Neural cell (in vitro differentiated cells): ENCODE measurements at regions not wholly inside any gene's neighbourhood (a gene's known extent, or its start where the extent isn't known, plus 50 kb on each side); places are given as distances from the start of the nearest gene placed in this dataset.

Source experiments
- H2AFZ ChIP-seq: fragments of 200-600, 300-800 bp; sonication (generic), shearing (Covaris generic); 2 replicates; pipeline ENCODE4 v1.6.0; 2014; ENCODE audit warnings: low read depth, mild to moderate bottlenecking, antibody characterized with exemption, low read length, moderate library complexity
- H3F3A ChIP-seq: fragments of 200-600 bp; shearing (Covaris generic); 2 replicates; pipeline ENCODE4 v1.6.1; 2016; ENCODE audit warnings: mild to moderate bottlenecking, moderate library complexity, mixed read lengths, antibody characterized with exemption, low read length; ENCODE audit not compliant: insufficient read depth, poor library complexity, severe bottlenecking
- H3K27ac ChIP-seq: fragments of 200-600, 300-800 bp; sonication (generic), shearing (Covaris generic); 2 replicates; pipeline ENCODE4 v1.5.1; 2014; ENCODE audit warnings: mild to moderate bottlenecking, low read length, moderate library complexity
- H3K27me3 ChIP-seq: fragments of 300-800, 200-600 bp; sonication (generic), shearing (Covaris generic); 2 replicates; pipeline ENCODE4 v1.6.0; 2014; ENCODE audit warnings: mild to moderate bottlenecking, low read depth, low read length, moderate library complexity; ENCODE audit not compliant: insufficient read depth
- H3K36me3 ChIP-seq: fragments of 300-800, 200-600 bp; sonication (generic), shearing (Covaris generic); 2 replicates; pipeline ENCODE4 v1.5.1; 2014; ENCODE audit warnings: mild to moderate bottlenecking, antibody characterized with exemption, low read length, moderate library complexity; ENCODE audit not compliant: insufficient read depth
- H3K4me2 ChIP-seq: fragments of 300-800, 200-600 bp; sonication (generic), shearing (Covaris generic); 2 replicates; pipeline ENCODE4 v1.6.0; 2014; ENCODE audit warnings: mild to moderate bottlenecking, low read length
- H3K4me3 ChIP-seq: fragments of 300-800, 200-600 bp; sonication (generic), shearing (Covaris generic); 2 replicates; pipeline ENCODE4 v1.5.1; 2014; ENCODE audit warnings: mild to moderate bottlenecking, low read length, moderate library complexity
- H3K79me2 ChIP-seq: fragments of 200-600 bp; shearing (Covaris generic); replicated peaks from 2 replicates; pipeline ENCODE4 v1.6.0; 2014; ENCODE audit warnings: mild to moderate bottlenecking, low read length, moderate library complexity; ENCODE audit not compliant: insufficient read depth
- H3K9ac ChIP-seq: fragments of 300-800, 200-600 bp; sonication (generic), shearing (Covaris generic); 2 replicates; pipeline ENCODE4 v1.6.1; 2016; ENCODE audit warnings: mild to moderate bottlenecking, low read length, mixed read lengths
- H3K9me2 ChIP-seq: fragments of 200-600 bp; shearing (Covaris generic); 2 replicates; pipeline ENCODE4 v1.6.1; 2016; ENCODE audit warnings: mild to moderate bottlenecking, low read length, mixed read lengths; ENCODE audit not compliant: insufficient read depth
- H3K9me3 ChIP-seq: fragments of 200-600, 300-800 bp; sonication (generic), shearing (Covaris generic); 2 replicates; pipeline ENCODE4 v1.6.1; 2016; ENCODE audit warnings: mild to moderate bottlenecking, mixed run types, low read length, moderate library complexity, mixed read lengths
- H4K20me1 ChIP-seq: fragments of 200-600 bp; shearing (Covaris generic); 2 replicates; pipeline ENCODE4 v1.6.1; 2016; ENCODE audit warnings: mild to moderate bottlenecking, mixed run types; ENCODE audit not compliant: insufficient read depth
- EP300 ChIP-seq: fragments of 450-650 bp; conservative IDR thresholded peaks from 2 replicates; pipeline ENCODE4 v1.6.1; 2014; ENCODE audit warnings: antibody characterized with exemption, mild to moderate bottlenecking, moderate library complexity; ENCODE audit not compliant: poor library complexity, severe bottlenecking
- EZH2 ChIP-seq: fragments of 200-600, 300-800 bp; shearing (Covaris generic), sonication (generic); IDR thresholded peaks from 2 replicates; pipeline ENCODE4 v1.6.1; 2014; ENCODE audit warnings: antibody characterized with exemption, low read length, borderline replicate concordance, mild to moderate bottlenecking; ENCODE audit not compliant: insufficient read depth, poor library complexity, severe bottlenecking
- MXI1 ChIP-seq: fragments of 450-650 bp; conservative IDR thresholded peaks from 2 replicates; pipeline ENCODE4 v1.6.1; 2014; ENCODE audit warnings: antibody characterized with exemption, mild to moderate bottlenecking; ENCODE audit not compliant: poor library complexity, severe bottlenecking
- POLR2AphosphoS5 ChIP-seq: IDR thresholded peaks from 2 replicates; pipeline ENCODE4 v1.6.1; 2012
- RAD21 ChIP-seq: fragments of 450-650 bp; conservative IDR thresholded peaks from 2 replicates; pipeline ENCODE4 v1.6.1; 2014; ENCODE audit warnings: antibody characterized with exemption, mild to moderate bottlenecking, moderate library complexity
- SMC3 ChIP-seq: fragments of 450-650 bp; conservative IDR thresholded peaks from 2 replicates; pipeline ENCODE4 v1.6.1; 2014; ENCODE audit warnings: antibody characterized with exemption, mild to moderate bottlenecking, moderate library complexity; ENCODE audit not compliant: poor library complexity
- TAF1 ChIP-seq: IDR thresholded peaks from 2 replicates; pipeline ENCODE4 v1.6.1; 2012; ENCODE audit warnings: low read depth
- TF ChIP-seq, protein P1 (sequence below): IDR thresholded peaks from 2 replicates; pipeline ENCODE4 v1.6.1; 2012; ENCODE audit warnings: borderline replicate concordance
- TF ChIP-seq, protein P2 (sequence below): fragments of 450-650 bp; IDR thresholded peaks from 2 replicates; pipeline ENCODE4 v1.5.1; 2014; ENCODE audit warnings: antibody characterized with exemption, mild to moderate bottlenecking, moderate library complexity; ENCODE audit not compliant: poor library complexity, severe bottlenecking

DNA sequence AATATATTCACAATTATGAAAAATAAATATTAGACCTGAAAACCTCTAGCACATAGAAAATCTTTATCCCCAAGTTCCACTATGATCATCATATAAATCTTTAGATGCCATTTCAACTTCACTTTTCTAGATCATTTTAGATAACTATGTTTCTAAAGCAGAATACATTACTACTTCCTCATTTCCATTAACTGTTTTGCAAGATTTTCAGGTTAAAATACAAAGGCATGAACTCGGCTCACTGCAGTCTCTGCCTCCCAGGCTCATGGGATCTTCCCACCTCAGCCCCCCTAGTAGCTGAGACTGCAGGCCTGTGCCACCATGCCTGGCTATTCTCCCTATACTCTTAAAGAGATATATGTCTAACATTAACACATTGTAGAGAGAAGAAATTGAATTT is 1365.9 kb upstream of the AGA start:
- no peak overlapping the region for H3K9ac ChIP-seq
- no peak overlapping the region for H3K27ac ChIP-seq
- no peak overlapping the region for H3K4me2 ChIP-seq
- H2AFZ ChIP-seq, result no peak overlapping the region
- no peaks in the 10 kb centered on the region for H3K36me3 ChIP-seq
- no peak overlapping the region for H3K4me3 ChIP-seq
- H3K9me3 ChIP-seq, result no peaks in the 10 kb centered on the region
- no peaks in the 10 kb centered on the region for H3K79me2 ChIP-seq
- no peaks in the 10 kb centered on the region for H3F3A ChIP-seq
- no peaks in the 10 kb centered on the region for H4K20me1 ChIP-seq
- H3K9me2 ChIP-seq, result no peaks in the 10 kb centered on the region
- TF ChIP-seq, protein P1, sequence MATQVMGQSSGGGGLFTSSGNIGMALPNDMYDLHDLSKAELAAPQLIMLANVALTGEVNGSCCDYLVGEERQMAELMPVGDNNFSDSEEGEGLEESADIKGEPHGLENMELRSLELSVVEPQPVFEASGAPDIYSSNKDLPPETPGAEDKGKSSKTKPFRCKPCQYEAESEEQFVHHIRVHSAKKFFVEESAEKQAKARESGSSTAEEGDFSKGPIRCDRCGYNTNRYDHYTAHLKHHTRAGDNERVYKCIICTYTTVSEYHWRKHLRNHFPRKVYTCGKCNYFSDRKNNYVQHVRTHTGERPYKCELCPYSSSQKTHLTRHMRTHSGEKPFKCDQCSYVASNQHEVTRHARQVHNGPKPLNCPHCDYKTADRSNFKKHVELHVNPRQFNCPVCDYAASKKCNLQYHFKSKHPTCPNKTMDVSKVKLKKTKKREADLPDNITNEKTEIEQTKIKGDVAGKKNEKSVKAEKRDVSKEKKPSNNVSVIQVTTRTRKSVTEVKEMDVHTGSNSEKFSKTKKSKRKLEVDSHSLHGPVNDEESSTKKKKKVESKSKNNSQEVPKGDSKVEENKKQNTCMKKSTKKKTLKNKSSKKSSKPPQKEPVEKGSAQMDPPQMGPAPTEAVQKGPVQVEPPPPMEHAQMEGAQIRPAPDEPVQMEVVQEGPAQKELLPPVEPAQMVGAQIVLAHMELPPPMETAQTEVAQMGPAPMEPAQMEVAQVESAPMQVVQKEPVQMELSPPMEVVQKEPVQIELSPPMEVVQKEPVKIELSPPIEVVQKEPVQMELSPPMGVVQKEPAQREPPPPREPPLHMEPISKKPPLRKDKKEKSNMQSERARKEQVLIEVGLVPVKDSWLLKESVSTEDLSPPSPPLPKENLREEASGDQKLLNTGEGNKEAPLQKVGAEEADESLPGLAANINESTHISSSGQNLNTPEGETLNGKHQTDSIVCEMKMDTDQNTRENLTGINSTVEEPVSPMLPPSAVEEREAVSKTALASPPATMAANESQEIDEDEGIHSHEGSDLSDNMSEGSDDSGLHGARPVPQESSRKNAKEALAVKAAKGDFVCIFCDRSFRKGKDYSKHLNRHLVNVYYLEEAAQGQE, result no peak
- TF ChIP-seq SMC3 (no peak), POLR2AphosphoS5 (no peak), MXI1 (no peak), RAD21 (no peak)
- no peaks in the 10 kb centered on the region for H3K27me3 ChIP-seq

DNA sequence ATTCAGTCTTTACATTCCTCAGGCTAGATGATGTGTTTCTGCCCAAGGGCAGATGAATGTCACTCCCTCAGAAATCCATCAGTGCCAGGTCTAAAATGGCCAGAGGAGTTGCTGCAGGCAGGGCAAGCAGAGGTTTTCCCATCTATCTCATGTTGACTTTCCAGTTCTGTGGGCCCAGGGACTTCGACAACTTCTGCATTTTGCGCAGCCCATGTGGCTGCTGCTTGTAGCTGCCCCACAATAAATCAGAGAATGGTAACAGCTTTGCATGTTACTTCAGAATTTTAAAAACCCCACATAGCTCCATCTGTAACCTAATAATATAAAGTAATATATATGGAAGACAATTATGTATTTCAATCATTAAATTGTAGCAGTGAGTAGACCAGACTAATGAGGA is 1367.7 kb upstream of the AGA start:
- Histone ChIP-seq H3K4me2 (no peak overlapping the region), H3K79me2 (no peaks in the 10 kb centered on the region), H2AFZ (no peak overlapping the region), H3K27ac (no peak overlapping the region), H3K9me3 (no peaks in the 10 kb centered on the region), H3F3A (no peaks in the 10 kb centered on the region), H3K4me3 (no peak overlapping the region), H4K20me1 (no peaks in the 10 kb centered on the region), H3K27me3 (no peaks in the 10 kb centered on the region), H3K9ac (no peak overlapping the region), H3K36me3 (no peaks in the 10 kb centered on the region), H3K9me2 (no peaks in the 10 kb centered on the region)
- TF ChIP-seq RAD21, result no peak

DNA sequence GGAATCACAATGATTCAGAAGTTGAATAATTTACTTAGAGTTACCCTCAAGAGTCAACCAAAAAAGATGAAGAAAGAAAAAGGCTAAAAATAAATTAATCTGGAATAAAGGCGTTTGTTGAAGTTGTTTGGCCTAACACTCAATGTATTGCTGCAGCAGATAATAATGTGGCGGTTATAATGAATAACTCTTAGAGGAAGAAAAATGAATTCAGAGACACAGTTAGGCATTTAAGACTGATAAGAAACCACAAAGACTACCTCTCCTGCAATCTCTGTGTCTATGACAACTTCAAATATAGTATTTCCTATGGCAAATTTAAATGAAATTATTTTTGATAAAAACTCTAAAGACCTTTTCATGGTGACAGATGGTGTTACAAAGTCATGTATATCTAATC is 1369.1 kb upstream of the AGA start:
- H2AFZ ChIP-seq, result no peak overlapping the region
- no peak overlapping the region for H3K4me3 ChIP-seq
- H3K27me3 ChIP-seq, result no peaks in the 10 kb centered on the region
- H3K36me3 ChIP-seq, result no peaks in the 10 kb centered on the region
- H4K20me1 ChIP-seq, result no peaks in the 10 kb centered on the region
- TF ChIP-seq EP300 (no peak), TAF1 (no peak), MXI1 (no peak), RAD21 (no peak), POLR2AphosphoS5 (no peak), EZH2 (no peak), SMC3 (no peak)
- TF ChIP-seq, protein P1, result no peak
- TF ChIP-seq, protein P2, sequence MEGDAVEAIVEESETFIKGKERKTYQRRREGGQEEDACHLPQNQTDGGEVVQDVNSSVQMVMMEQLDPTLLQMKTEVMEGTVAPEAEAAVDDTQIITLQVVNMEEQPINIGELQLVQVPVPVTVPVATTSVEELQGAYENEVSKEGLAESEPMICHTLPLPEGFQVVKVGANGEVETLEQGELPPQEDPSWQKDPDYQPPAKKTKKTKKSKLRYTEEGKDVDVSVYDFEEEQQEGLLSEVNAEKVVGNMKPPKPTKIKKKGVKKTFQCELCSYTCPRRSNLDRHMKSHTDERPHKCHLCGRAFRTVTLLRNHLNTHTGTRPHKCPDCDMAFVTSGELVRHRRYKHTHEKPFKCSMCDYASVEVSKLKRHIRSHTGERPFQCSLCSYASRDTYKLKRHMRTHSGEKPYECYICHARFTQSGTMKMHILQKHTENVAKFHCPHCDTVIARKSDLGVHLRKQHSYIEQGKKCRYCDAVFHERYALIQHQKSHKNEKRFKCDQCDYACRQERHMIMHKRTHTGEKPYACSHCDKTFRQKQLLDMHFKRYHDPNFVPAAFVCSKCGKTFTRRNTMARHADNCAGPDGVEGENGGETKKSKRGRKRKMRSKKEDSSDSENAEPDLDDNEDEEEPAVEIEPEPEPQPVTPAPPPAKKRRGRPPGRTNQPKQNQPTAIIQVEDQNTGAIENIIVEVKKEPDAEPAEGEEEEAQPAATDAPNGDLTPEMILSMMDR, result no peak
- H3K79me2 ChIP-seq, result no peaks in the 10 kb centered on the region
- H3K9me2 ChIP-seq, result no peaks in the 10 kb centered on the region
- no peak overlapping the region for H3K27ac ChIP-seq
- no peak overlapping the region for H3K4me2 ChIP-seq
- no peaks in the 10 kb centered on the region for H3K9me3 ChIP-seq
- no peaks in the 10 kb centered on the region for H3F3A ChIP-seq
- H3K9ac ChIP-seq, result no peak overlapping the region
